Gastrocnemius medialis (tissue), 4 donors: ENCODE measurements at regions not wholly inside any gene's neighbourhood (a gene's known extent, or its start where the extent isn't known, plus 50 kb on each side); places are given as distances from the start of the nearest gene placed in this dataset.

Experiments used
- POLR2A ChIP-seq, 2 donors: fragments of 450-650 bp; IDR thresholded peaks; one replicate each; pipeline ENCODE4 v1.6.1; 2017; ENCODE audit warnings: antibody characterized with exemption in 2 of 2, mild to moderate bottlenecking in 2 of 2, moderate library complexity in 2 of 2
- TF ChIP-seq, protein P1 (sequence below), 5 experiments: fragments of 450-650 bp in 3 of 5; fragments of 200-600 bp in 2 of 5; sonication (generic) in 2 of 5; IDR thresholded peaks in 4 of 5; conservative IDR thresholded peaks in 1 of 5; 1 replicate in 4 of 5; 2 replicates in 1 of 5; pipeline ENCODE4 v1.5.1; 2016 to 2019; ENCODE audit warnings: antibody characterized with exemption in 5 of 5, mild to moderate bottlenecking in 3 of 5, moderate library complexity in 3 of 5

DNA sequence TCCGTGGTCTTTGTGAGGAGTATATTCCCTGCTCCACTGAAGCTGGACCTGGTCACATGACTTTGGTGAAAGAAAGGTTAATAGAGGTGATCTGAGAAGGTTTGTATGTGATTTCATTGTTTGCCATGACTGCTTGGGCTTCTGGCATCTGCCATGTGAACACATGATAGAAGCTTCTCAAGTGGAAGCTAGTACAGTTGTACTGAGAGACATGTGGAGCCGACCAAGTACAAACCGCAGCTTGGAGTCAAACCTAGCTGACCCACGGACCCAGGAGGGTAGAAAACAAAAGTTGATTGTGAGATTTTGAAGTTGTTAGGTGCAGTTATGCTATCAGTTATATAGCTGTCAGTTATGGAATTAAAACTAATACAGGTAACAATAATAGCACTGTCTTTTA lies 140.4 kb downstream of the CARTPT start:
- TF ChIP-seq, protein P1, sequence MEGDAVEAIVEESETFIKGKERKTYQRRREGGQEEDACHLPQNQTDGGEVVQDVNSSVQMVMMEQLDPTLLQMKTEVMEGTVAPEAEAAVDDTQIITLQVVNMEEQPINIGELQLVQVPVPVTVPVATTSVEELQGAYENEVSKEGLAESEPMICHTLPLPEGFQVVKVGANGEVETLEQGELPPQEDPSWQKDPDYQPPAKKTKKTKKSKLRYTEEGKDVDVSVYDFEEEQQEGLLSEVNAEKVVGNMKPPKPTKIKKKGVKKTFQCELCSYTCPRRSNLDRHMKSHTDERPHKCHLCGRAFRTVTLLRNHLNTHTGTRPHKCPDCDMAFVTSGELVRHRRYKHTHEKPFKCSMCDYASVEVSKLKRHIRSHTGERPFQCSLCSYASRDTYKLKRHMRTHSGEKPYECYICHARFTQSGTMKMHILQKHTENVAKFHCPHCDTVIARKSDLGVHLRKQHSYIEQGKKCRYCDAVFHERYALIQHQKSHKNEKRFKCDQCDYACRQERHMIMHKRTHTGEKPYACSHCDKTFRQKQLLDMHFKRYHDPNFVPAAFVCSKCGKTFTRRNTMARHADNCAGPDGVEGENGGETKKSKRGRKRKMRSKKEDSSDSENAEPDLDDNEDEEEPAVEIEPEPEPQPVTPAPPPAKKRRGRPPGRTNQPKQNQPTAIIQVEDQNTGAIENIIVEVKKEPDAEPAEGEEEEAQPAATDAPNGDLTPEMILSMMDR (IDR thresholded peaks at IDR 0.05 in 4 of 5, conservative IDR thresholded peaks at IDR 0.05 in 1 of 5): no peak
- no peak for TF ChIP-seq POLR2A (IDR thresholded peaks at IDR 0.05)
